OCI-LY7 (cell line): ENCODE measurements at regions not wholly inside any gene's neighbourhood (a gene's known extent, or its start where the extent isn't known, plus 50 kb on each side); places are given as distances from the start of the nearest gene placed in this dataset.

Experiments used
- BruUV-seq: library from RNA; stranded (reverse); fragments of 400-500 nt; replicated peaks from 2 replicates; lab custom pipeline; 2021; lab: Mats Ljungman, UMichigan
- CTCF ChIA-PET: fragments of 300-600 bp; sonication (Branson Sonifier 250); formaldehyde crosslinking; loops from one replicate; lab custom pipeline; 2022; ENCODE audit warnings: antibody characterized with exemption; ENCODE audit not compliant: unreplicated experiment; lab: Charles Lee
- POLR2A ChIA-PET: fragments of 300-600 bp; sonication (Branson Sonifier 250); formaldehyde crosslinking; loops from one replicate; lab custom pipeline; 2022; ENCODE audit warnings: antibody characterized with exemption; lab: Charles Lee
- DNase-seq: peaks from one replicate; pipeline ENCODE4 v3.0.0-alpha.2; 2015; ENCODE audit warnings: low spot score
- H2AFZ ChIP-seq: fragments of 200-600 bp; sonication (generic), shearing (Covaris generic); 2 replicates; pipeline ENCODE4 v1.6.1; 2014; ENCODE audit warnings: mild to moderate bottlenecking, antibody characterized with exemption, low read length, moderate library complexity
- H3K27ac ChIP-seq: fragments of 200-600 bp; sonication (generic); 2 replicates; pipeline ENCODE4 v1.5.1; 2014; ENCODE audit warnings: mixed run types, low read depth, mild to moderate bottlenecking, moderate library complexity, low read length, inconsistent platforms; ENCODE audit not compliant: poor library complexity, severe bottlenecking
- H3K36me3 ChIP-seq: fragments of 200-600 bp; sonication (generic); 2 replicates; pipeline ENCODE4 v1.6.1; 2014; ENCODE audit warnings: mild to moderate bottlenecking, antibody characterized with exemption, low read length, moderate library complexity, mixed read lengths; ENCODE audit not compliant: insufficient read depth
- H3K4me1 ChIP-seq: fragments of 200-600 bp; sonication (generic); 2 replicates; pipeline ENCODE4 v1.5.1; 2014; ENCODE audit warnings: mild to moderate bottlenecking, low read length; ENCODE audit not compliant: insufficient read depth, poor library complexity, severe bottlenecking
- H3K4me2 ChIP-seq: fragments of 200-600 bp; sonication (generic); 2 replicates; pipeline ENCODE4 v1.6.1; 2014; ENCODE audit warnings: mild to moderate bottlenecking, low read length
- H3K4me3 ChIP-seq: fragments of 200-600 bp; sonication (generic); 2 replicates; pipeline ENCODE4 v1.5.1; 2014; ENCODE audit warnings: mild to moderate bottlenecking, low read depth, low read length; ENCODE audit not compliant: poor library complexity, severe bottlenecking
- H3K79me2 ChIP-seq: fragments of 200-600 bp; sonication (generic); 2 replicates; pipeline ENCODE4 v1.6.1; 2016; ENCODE audit warnings: low read depth, mild to moderate bottlenecking, low read length, moderate library complexity, mixed read lengths; ENCODE audit not compliant: insufficient read depth
- H3K9me2 ChIP-seq: fragments of 200-600 bp; sonication (generic); 2 replicates; pipeline ENCODE4 v1.6.1; 2016; ENCODE audit warnings: mild to moderate bottlenecking, low read length, mixed read lengths; ENCODE audit not compliant: insufficient read depth
- H3K9me3 ChIP-seq: fragments of 200-600 bp; sonication (generic); 2 replicates; pipeline ENCODE4 v1.6.1; 2014; ENCODE audit warnings: mild to moderate bottlenecking, mixed run types, low read length, mixed read lengths
- H4K20me1 ChIP-seq: fragments of 200-600 bp; sonication (generic); 2 replicates; pipeline ENCODE4 v1.6.1; 2014; ENCODE audit warnings: mild to moderate bottlenecking, antibody characterized with exemption, low read length, moderate library complexity, mixed read lengths; ENCODE audit not compliant: insufficient read depth
- EZH2phosphoT487 ChIP-seq: fragments of 200-600 bp; sonication (generic); IDR thresholded peaks from 2 replicates; pipeline ENCODE4 v1.6.1; 2018; ENCODE audit warnings: low read depth, borderline replicate concordance, mild to moderate bottlenecking, mixed run types, antibody characterized with exemption, low read length, moderate library complexity, mixed read lengths
- intact Hi-C: fragments of 100-400 bp; cut with micrococcal nuclease; formaldehyde crosslinking; loops from one replicate; pipeline ENCODE4 v1.10.0; 2022; ENCODE audit not compliant: unreplicated experiment
- TF ChIP-seq, protein P1 (sequence below): fragments of 200-600 bp; sonication (generic); conservative IDR thresholded peaks from 2 replicates; pipeline ENCODE4 v1.5.1; 2014; ENCODE audit warnings: mild to moderate bottlenecking, antibody characterized with exemption, low read length, moderate library complexity, mixed read lengths

DNA sequence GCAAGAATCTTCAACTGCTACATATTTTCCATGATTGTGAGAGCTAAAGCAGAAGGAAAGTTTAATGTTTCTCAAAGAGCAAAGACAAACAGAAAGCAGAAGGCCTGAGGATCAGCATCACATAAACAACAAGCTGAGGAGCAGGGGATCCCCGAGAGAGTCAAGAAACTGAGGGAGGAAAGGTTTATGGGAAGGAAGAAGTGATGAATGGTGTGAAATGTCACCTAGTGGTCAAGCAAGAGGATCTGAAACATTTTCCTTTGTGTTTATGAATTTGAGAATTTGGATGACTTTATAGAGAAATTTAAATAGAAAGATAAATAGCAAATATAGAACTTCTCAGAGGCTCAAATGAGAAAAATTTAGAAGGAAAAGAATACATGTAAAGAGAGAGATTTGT, 481.9 kb downstream of the CHSY3 start:
- no peaks in the 10 kb centered on the region for H3K9me2 ChIP-seq
- no peaks in the 10 kb centered on the region for H3K9me3 ChIP-seq
- no peaks in the 10 kb centered on the region for H3K36me3 ChIP-seq
- peak overlapping the region; percentile 35; the same call in 1 of the 2 replicates for H2AFZ ChIP-seq
- intact Hi-C loops: loop anchor here (10.0 kb wide), 1 partner anchor 281 kb away; no protein-coding TSS in a partner anchor
- H3K4me2 ChIP-seq: no peak overlapping the region
- no peak overlapping the region for H3K4me3 ChIP-seq
- no peak overlapping the region for H3K27ac ChIP-seq
- POLR2A ChIA-PET: interaction anchor here (0.6 kb wide), 1 partner anchor 408 kb away, joined by 3 read pairs; no protein-coding TSS in a partner anchor
- H4K20me1 ChIP-seq: no peaks in the 10 kb centered on the region
- no TSS peak for BruUV-seq
- no peak for TF ChIP-seq EZH2phosphoT487
- TF ChIP-seq, protein P1, sequence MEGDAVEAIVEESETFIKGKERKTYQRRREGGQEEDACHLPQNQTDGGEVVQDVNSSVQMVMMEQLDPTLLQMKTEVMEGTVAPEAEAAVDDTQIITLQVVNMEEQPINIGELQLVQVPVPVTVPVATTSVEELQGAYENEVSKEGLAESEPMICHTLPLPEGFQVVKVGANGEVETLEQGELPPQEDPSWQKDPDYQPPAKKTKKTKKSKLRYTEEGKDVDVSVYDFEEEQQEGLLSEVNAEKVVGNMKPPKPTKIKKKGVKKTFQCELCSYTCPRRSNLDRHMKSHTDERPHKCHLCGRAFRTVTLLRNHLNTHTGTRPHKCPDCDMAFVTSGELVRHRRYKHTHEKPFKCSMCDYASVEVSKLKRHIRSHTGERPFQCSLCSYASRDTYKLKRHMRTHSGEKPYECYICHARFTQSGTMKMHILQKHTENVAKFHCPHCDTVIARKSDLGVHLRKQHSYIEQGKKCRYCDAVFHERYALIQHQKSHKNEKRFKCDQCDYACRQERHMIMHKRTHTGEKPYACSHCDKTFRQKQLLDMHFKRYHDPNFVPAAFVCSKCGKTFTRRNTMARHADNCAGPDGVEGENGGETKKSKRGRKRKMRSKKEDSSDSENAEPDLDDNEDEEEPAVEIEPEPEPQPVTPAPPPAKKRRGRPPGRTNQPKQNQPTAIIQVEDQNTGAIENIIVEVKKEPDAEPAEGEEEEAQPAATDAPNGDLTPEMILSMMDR: peak; percentile 54
- H3K79me2 ChIP-seq: no peaks in the 10 kb centered on the region
- peak; percentile 7 for DNase-seq
- H3K4me1 ChIP-seq: no peaks in the 10 kb centered on the region
- CTCF ChIA-PET: no interaction called here

DNA sequence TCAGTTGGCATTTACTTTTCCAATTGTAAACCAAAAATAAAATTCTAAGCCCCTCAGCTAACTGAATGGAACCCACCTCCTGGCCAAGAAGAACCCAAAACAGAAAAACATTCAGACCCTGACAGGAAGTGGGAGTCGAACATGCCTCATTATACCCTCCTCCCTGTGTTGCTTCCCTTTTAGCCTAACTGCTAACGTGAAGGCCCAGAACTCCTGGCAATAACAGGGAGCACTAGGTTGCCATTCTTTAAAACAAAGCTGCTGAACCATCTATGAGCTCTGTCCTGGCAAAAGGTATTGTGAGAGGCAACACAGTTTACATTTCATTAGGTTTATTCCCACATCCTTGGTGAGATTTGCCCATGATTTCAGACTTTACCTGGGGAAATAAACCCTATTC, 481.4 kb downstream of the CHSY3 start:
- H3K36me3 ChIP-seq: no peaks in the 10 kb centered on the region
- no peaks in the 10 kb centered on the region for H3K79me2 ChIP-seq
- intact Hi-C loops: loop anchor here (10.0 kb wide), 1 partner anchor 281 kb away; no protein-coding TSS in a partner anchor
- TF ChIP-seq, protein P1: no peak
- no peak for TF ChIP-seq EZH2phosphoT487
- no peaks in the 10 kb centered on the region for H4K20me1 ChIP-seq
- no peaks in the 10 kb centered on the region for H3K4me1 ChIP-seq
- no peak overlapping the region for H3K4me3 ChIP-seq
- ChIA-PET CTCF (no interaction called here), POLR2A (interaction anchor here (0.6 kb wide), 1 partner anchor 408 kb away, joined by 3 read pairs; no protein-coding TSS in a partner anchor)
- BruUV-seq: no TSS peak
- no peaks in the 10 kb centered on the region for H3K9me3 ChIP-seq
- no peak overlapping the region for H3K27ac ChIP-seq
- H3K4me2 ChIP-seq: no peak overlapping the region
- no peak for DNase-seq
- peak overlapping the region; percentile 35; the same call in 1 of the 2 replicates for H2AFZ ChIP-seq
- no peaks in the 10 kb centered on the region for H3K9me2 ChIP-seq

DNA sequence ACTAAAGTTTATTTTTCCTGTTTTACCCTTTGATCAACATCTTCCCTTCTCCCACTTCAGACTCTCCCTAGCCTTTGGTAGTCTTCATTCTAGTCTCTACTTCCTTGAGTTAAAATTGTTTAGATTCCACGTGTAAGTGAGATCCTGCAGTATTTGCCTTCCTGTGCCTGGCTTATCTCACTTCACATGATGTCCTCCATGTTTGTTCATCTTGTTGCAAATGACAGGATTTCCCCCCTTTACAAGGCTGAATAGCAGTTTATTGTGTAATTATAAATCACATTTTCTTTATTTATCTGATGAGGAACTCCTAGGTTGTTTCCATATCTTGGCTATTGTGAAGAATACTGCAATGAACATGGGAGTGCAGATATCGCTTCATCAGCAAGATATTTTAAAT, 461.7 kb downstream of the CHSY3 start:
- Histone ChIP-seq H3K79me2 (no peaks in the 10 kb centered on the region), H3K4me3 (no peak overlapping the region), H3K36me3 (no peaks in the 10 kb centered on the region), H3K9me3 (no peaks in the 10 kb centered on the region), H2AFZ (no peak overlapping the region), H3K27ac (no peak overlapping the region), H3K4me2 (no peak overlapping the region), H3K9me2 (no peaks in the 10 kb centered on the region), H4K20me1 (no peaks in the 10 kb centered on the region), H3K4me1 (no peaks in the 10 kb centered on the region)
- TF ChIP-seq, protein P1: no peak
- no peak for TF ChIP-seq EZH2phosphoT487
- ChIA-PET POLR2A (interaction anchor here (1.2 to 1.9 kb wide), 3 partner anchors 10 to 14 kb away, joined by 3 to 5 read pairs (median 3); no protein-coding TSS in a partner anchor), CTCF (no interaction called here)
- DNase-seq: no peak
- intact Hi-C loops: no loop called here
- no TSS peak for BruUV-seq
